HG02610 (cell line): ENCODE measurements at regions not wholly inside any gene's neighbourhood (a gene's known extent, or its start where the extent isn't known, plus 50 kb on each side); places are given as distances from the start of the nearest gene placed in this dataset.

Source experiments
- ATAC-seq: cut with Tn5 transposase; IDR thresholded peaks from one replicate; pipeline ENCODE4 v1.9.1; 2021; ENCODE audit warnings: mild to moderate bottlenecking, moderate library complexity; ENCODE audit not compliant: unreplicated experiment

DNA sequence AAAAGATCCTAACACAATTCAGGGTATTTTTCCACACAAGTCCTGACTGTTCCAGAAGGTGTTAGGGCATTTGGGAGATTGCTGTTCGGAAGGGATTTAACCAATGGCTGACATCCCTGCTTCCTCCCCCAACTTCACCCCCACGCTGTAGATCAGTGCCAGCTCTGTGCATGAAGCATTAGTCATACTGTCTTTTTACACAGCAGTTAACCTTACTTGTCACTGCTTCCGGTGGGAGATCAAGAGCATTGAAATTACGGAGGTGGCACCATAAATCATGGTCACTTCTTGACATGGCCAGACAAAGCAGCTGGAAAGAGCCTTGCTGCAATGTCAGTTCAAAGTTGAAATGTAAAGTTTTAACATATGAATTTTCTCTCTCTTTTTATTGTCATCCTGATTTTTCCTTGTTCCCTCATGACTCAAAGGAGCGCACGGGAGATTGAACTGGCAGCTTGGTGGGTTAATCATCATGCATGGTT is 70.2 kb downstream of the HRH4 start:
- ATAC-seq, result no peak

GRCh38 chr18:24534271-24534670 is 73.8 kb downstream of the HRH4 start:
- no peak for ATAC-seq

GRCh38 chr18:24534737-24535136 is 74.3 kb downstream of the HRH4 start:
- no peak for ATAC-seq

- no peak for ATAC-seq
These were observed 75.3 kb downstream of the HRH4 start for GRCh38 chr18:24535527-24536295.

GRCh38 chr18:24536326-24536725 is 75.9 kb downstream of the HRH4 start:
- ATAC-seq, result no peak

- no peak for ATAC-seq
These were observed 76.4 kb downstream of the HRH4 start for GRCh38 chr18:24536834-24537233.

GRCh38 chr18:24538414-24539264 is 78.2 kb downstream of the HRH4 start:
- no peak for ATAC-seq

- ATAC-seq, result no peak
These were observed 79.6 kb downstream of the HRH4 start for GRCh38 chr18:24539866-24540617.

GRCh38 chr18:24540896-24541295 is 80.5 kb downstream of the HRH4 start:
- ATAC-seq, result no peak

DNA sequence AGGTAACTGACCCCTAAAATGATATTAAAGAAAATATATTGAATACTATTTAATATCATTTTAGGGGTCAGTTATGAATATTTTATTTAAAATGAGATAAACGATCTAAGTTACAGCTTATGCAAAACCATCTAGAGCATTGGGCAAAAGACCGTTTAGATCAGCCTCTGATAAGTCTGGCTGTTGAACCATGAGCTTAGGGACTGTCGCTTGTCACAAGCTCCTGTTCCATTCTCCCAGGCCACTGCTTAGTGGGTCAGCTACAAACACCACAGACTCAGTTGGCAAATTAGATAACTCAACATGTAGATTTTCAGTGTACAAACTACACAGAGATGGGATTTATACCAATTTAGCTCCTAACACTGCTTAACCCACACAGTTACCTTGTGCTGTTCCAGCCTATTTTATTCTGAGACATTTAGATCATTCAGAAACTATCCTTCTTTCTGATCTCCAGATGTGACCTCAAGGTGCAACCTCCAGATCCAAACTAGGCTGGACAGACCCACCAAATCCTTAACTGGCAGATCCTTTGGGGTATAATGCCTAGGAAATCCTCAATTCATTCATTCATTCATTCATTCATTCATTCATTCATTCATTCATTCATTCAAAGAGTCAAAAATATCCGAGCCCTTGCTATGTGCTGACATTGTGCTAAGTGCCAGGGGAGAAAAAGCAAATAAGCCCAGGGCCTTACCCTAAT is 82.8 kb downstream of the HRH4 start:
- no peak for ATAC-seq

- ATAC-seq, result no peak
These were observed 83.5 kb downstream of the HRH4 start for GRCh38 chr18:24543795-24544498.

DNA sequence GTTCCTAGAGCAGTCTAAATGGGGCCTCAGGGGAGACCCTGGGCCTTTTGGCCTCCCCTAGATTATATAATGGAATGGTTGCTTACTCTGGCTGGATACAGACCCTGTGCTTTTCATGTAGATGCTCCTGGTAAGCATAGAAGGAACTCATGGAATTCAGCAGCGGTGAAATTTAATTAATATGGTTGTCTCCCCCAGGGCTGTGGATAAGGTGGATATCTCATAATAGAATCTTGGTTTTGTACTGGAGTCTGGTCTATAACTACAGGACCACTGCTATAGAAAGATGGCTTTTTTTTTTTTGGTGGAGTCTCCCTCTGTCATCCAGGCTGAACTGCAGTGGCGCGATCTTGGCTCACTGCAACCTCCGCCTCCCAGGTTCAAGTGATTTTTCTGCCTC is 84.5 kb downstream of the HRH4 start:
- ATAC-seq, result no peak

GRCh38 chr18:24545651-24546050 is 85.2 kb downstream of the HRH4 start:
- ATAC-seq, result no peak

DNA sequence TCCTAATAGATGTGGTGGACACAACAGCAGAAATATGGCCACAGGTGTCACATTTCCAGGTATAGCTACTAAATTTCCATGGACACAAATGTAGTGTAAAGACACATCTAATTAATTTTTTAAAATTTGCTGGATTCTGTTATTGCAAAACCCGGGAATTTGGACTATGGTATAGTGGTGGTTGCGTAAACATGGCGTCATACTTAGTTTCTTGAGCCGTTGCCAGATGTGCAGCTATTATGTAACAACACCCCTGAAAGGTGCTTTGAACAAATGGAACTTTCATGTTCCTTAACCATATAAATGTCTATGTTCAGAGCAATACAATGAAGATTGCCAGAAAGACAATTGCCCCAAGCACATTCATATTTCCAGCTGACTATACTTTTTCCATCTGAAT is 85.9 kb downstream of the HRH4 start:
- no peak for ATAC-seq

DNA sequence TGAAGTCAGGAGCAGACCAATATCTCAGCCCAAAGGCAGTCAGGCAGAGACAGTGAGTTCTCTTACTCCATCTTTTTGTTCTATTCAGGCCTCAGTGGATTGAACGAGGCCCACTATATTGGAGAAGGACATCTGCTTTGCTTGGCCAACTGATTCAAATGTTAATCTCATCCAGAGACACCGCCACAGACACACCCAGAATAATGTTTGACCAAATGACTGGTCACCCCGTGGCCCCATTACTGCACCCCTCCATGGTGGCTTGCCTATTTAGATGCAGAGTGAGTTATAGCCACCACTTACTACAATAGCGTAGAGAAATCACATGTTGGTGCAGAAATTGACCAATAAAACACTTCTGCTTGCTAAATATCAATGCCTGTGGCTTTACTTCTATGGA is 88.1 kb downstream of the HRH4 start:
- ATAC-seq, result no peak

DNA sequence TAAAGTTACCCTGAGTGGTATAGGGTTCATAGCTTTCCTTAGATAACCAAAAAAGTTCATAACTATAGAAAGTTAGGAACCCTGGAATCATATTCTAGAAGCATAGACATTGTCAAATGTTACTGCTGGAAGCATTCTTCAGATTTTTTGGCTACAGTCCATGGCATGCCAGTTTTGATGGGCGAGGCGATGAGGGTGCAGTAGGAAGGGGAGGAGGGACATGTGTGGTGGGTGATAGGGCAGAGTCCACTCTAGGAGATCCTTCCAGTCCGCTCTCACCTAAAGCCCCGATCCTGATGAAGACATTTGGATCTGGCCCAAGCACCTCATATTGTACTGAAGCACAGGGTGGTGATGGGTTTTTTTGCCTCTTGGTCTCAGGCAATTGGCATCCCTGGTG is 91.8 kb downstream of the HRH4 start:
- ATAC-seq, result no peak

DNA sequence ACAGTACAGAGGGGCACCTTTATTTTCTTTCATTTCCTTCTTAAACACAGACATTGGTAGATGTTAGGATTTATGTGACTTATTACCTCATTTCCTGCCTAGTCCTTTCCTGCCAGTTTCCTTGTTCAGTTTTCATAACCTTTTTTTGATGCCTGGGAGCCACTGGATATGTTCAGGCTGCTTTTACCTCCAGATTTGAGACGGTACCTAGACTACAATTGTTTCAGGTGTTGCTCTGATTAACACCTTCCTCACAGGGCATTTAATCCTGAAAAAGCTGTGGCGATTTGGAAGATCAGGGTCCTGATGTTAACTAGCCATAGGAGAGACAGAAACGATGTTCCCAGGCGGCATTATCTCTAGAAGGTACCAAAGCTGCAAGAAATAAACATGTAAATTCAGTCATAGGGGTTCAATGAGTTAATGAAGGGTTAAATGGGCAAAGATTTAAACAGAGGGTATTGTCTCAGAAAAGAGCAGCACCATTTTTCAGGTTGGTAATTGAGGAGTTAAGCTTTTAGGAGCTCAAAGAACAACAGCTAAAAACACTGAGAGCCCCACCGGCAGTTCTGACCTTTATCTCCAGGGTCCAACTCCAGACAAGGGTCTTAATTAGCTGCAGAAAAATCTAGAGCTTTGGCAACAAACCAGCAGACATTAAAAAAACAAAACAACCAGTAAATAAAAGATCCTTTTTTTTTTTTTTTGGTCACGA is 93.3 kb downstream of the HRH4 start:
- ATAC-seq, result no peak

DNA sequence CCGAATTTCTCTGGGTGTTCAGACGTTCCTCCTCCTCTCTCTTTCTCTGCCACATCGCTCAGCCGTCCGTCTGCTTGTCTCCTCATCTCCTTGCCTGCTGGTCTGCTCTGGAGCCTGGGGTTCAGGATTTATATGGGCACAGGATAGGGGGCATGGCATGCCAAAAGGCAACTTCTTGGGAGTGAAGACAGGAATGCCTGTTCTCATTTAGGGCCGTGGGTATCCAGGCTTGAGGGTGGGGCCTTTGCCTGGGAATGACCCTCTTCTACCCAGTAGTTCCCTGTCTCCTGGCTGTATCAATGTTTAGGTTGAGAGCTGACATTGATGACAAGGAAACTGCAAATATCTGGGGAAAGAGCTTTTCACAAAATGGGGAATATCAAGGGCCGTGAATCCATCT is 98.0 kb downstream of the HRH4 start:
- ATAC-seq, result no peak

DNA sequence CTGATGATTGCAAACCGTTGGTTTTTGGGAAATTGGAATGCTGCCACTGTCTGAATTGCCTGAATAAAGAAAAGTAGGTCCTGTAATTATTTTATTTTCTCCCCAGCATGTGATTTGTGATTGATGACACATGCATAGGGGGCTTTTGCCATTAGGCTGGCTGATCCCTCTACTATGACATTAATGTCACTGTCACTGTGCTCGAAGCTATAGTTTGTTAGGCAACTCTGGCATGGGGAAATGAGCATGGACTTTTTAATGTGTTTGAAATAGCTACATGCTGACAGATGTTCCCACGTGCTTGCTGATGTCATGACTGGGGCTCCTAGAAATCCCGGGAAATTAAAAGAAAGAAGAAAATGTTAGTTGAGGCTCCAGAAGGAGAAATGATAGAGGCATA is 99.1 kb downstream of the HRH4 start:
- no peak for ATAC-seq
